ENCODE measurements at regions not wholly inside any gene's neighbourhood (a gene's known extent, or its start where the extent isn't known, plus 50 kb on each side); places are given as distances from the start of the nearest gene placed in this dataset.

- TF ChIP-seq REST (IDR thresholded peaks at IDR 0.05) (no peak), MAX (IDR thresholded peaks at IDR 0.05) (no peak), ATF3 (IDR thresholded peaks at IDR 0.05) (no peak), GABPA (IDR thresholded peaks at IDR 0.05 in 1 of 2, conservative IDR thresholded peaks at IDR 0.05 in 1 of 2) (no peak), HNF4G (IDR thresholded peaks at IDR 0.05) (no peak)
Measured at GRCh38 chr3:191026746-191027145, 164.3 kb upstream of the GMNC start (continued).

- Histone ChIP-seq H3K27me3 (ENCODE audit: control insufficient read depth in 4 of 4, insufficient read depth in 4 of 4, low read length in 3 of 4) (no peaks in the 10 kb centered on the region), H3K9ac (ENCODE audit: low read depth in 1 of 2, low read length in 2 of 2) (no peak overlapping the region), H3K9me3 (ENCODE audit: control insufficient read depth in 4 of 4, low read length in 3 of 4) (no peaks in the 10 kb centered on the region), H3K27ac (ENCODE audit: low read depth in 1 of 2, low read length in 2 of 2) (peak overlapping the region in 1 of 2 donors; percentile 37), H3K4me3 (ENCODE audit: low read depth in 1 of 3, low read length in 3 of 3) (no peak overlapping the region), H3K4me1 (ENCODE audit: control insufficient read depth in 4 of 4, insufficient read depth in 4 of 4, low read length in 3 of 4) (peaks cover 0 to 18% (median 8%) of the 10 kb centered on the region in 4 donors), H3K36me3 (ENCODE audit: control insufficient read depth in 4 of 4, insufficient read depth in 3 of 4, low read depth in 1 of 4, low read length in 3 of 4) (no peaks in the 10 kb centered on the region)
- no peak for DNase-seq (ENCODE audit: low spot score)
- 45% methylated on average over 2 of the region's 2 CpGs for WGBS
- TF ChIP-seq CTCF (IDR thresholded peaks at IDR 0.05; ENCODE audit: low read depth, low read length, missing input control) (no peak), ZBTB33 (IDR thresholded peaks at IDR 0.05) (no peak), FOXA2 (IDR thresholded peaks at IDR 0.05) (no peak), SP1 (IDR thresholded peaks at IDR 0.05) (peak; percentile 82), HNF4A (conservative IDR thresholded peaks at IDR 0.05) (peak in 1 of 2 donors; percentile 94), JUND (IDR thresholded peaks at IDR 0.05) (no peak), FOXA1 (IDR thresholded peaks at IDR 0.05) (no peak), GABPA (IDR thresholded peaks at IDR 0.05 in 1 of 2, conservative IDR thresholded peaks at IDR 0.05 in 1 of 2) (no peak), TAF1 (conservative IDR thresholded peaks at IDR 0.05) (no peak), HNF4G (IDR thresholded peaks at IDR 0.05) (peak; percentile 58)
Measured at GRCh38 chr3:191020730-191021396, 158.4 kb upstream of the GMNC start.
